Fibroblast of lung (primary cell): ENCODE measurements at regions not wholly inside any gene's neighbourhood (a gene's known extent, or its start where the extent isn't known, plus 50 kb on each side); places are given as distances from the start of the nearest gene placed in this dataset.

ENCODE experiments used
- DNase-seq, 2 donors: peaks; one replicate each; pipeline versions ENCODE4 v3.0.0 to v3.0.0-alpha.2; 2010; ENCODE audit warnings: low read depth in 2 of 2
- H2AFZ ChIP-seq: 2 replicates; pipeline ENCODE4 v1.5.1; 2012; ENCODE audit warnings: low read length, control low read depth, inconsistent platforms
- H3K27ac ChIP-seq: 2 replicates; pipeline ENCODE4 v1.5.1; 2011; ENCODE audit warnings: low read length, control low read depth; ENCODE audit not compliant: insufficient read depth
- H3K27me3 ChIP-seq: 2 replicates; pipeline ENCODE4 v1.5.1; 2011; ENCODE audit warnings: mild to moderate bottlenecking, low read length; ENCODE audit not compliant: control insufficient read depth, insufficient read depth
- H3K36me3 ChIP-seq: 2 replicates; pipeline ENCODE4 v1.5.1; 2011; ENCODE audit warnings: low read length; ENCODE audit not compliant: control insufficient read depth, insufficient read depth
- H3K4me1 ChIP-seq: 2 replicates; pipeline ENCODE4 v1.5.1; 2011; ENCODE audit warnings: low read length; ENCODE audit not compliant: control insufficient read depth, insufficient read depth; ENCODE audit errors: extremely low read depth
- H3K4me2 ChIP-seq: 2 replicates; pipeline ENCODE4 v1.5.1; 2011; ENCODE audit warnings: low read length, control low read depth; ENCODE audit not compliant: insufficient read depth; ENCODE audit errors: extremely low read depth
- H3K4me3 ChIP-seq, 4 experiments: fragments of 200-600 bp in 1 of 4; sonication (generic) in 1 of 4; replicated peaks in 1 of 4; 2 replicates each; pipeline ENCODE4 v1.5.1; 2011 to 2016; ENCODE audit warnings: low read length in 4 of 4, low read depth in 3 of 4, mild to moderate bottlenecking in 3 of 4, control low read depth in 2 of 4, inconsistent platforms in 1 of 4, mixed read lengths in 1 of 4; ENCODE audit not compliant: insufficient read depth in 1 of 4; ENCODE audit errors: control extremely low read depth in 1 of 4
- H3K79me2 ChIP-seq: 2 replicates; pipeline ENCODE4 v1.5.1; 2012; ENCODE audit warnings: mild to moderate bottlenecking, low read length, inconsistent platforms; ENCODE audit not compliant: control insufficient read depth, insufficient read depth
- H3K9ac ChIP-seq: 2 replicates; pipeline ENCODE4 v1.5.1; 2011; ENCODE audit warnings: mild to moderate bottlenecking, low read length, control low read depth; ENCODE audit not compliant: insufficient read depth
- H3K9me3 ChIP-seq: 2 replicates; pipeline ENCODE4 v1.5.1; 2012; ENCODE audit warnings: low read depth, low read length; ENCODE audit not compliant: control insufficient read depth, insufficient read depth
- H4K20me1 ChIP-seq: 2 replicates; pipeline ENCODE4 v1.5.1; 2011; ENCODE audit warnings: low read length; ENCODE audit not compliant: control insufficient read depth, insufficient read depth; ENCODE audit errors: extremely low read depth
- EZH2 ChIP-seq: IDR thresholded peaks from 2 replicates; pipeline ENCODE4 v1.5.1; 2012; ENCODE audit warnings: low read length, control low read depth, mild to moderate bottlenecking; ENCODE audit errors: missing control alignments
- TF ChIP-seq, protein P1 (sequence below), 2 donors: IDR thresholded peaks in 1 of 2; conservative IDR thresholded peaks in 1 of 2; 1 replicate in 1 of 2; 2 replicates in 1 of 2; pipeline ENCODE4 v1.5.1; 2011 to 2012; ENCODE audit warnings: low read length in 2 of 2, control low read depth in 1 of 2, inconsistent platforms in 1 of 2, low read depth in 1 of 2, mild to moderate bottlenecking in 1 of 2

DNA sequence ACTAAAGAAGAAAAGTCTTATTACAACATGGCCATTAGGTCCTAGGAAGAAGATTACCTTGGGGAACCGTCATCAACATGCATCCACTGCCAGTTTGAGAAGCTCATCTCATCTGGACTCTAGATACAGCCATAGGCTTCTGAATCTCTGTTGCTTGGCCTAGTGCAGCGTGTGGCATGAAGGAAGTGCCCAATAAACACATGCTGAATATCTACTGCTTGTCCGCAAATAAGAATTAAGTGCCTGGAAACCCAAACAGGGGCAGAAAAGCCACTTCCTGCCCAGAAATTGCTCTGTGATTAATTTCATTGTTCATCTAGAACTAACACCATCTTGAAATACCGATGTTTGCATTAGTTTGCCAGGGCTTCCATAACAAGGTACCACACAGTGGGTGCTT lies 241.1 kb upstream of the KLF3 start:
- Histone ChIP-seq H3K27ac (no peak overlapping the region), H3K27me3 (peaks cover 3% of the 10 kb centered on the region), H3K36me3 (no peaks in the 10 kb centered on the region), H3K9ac (no peak overlapping the region), H3K9me3 (no peaks in the 10 kb centered on the region), H4K20me1 (no peaks in the 10 kb centered on the region), H3K4me3 (no peak overlapping the region), H3K4me2 (no peak overlapping the region), H3K79me2 (no peaks in the 10 kb centered on the region), H3K4me1 (no peaks in the 10 kb centered on the region), H2AFZ (no peak overlapping the region)
- TF ChIP-seq, protein P1, sequence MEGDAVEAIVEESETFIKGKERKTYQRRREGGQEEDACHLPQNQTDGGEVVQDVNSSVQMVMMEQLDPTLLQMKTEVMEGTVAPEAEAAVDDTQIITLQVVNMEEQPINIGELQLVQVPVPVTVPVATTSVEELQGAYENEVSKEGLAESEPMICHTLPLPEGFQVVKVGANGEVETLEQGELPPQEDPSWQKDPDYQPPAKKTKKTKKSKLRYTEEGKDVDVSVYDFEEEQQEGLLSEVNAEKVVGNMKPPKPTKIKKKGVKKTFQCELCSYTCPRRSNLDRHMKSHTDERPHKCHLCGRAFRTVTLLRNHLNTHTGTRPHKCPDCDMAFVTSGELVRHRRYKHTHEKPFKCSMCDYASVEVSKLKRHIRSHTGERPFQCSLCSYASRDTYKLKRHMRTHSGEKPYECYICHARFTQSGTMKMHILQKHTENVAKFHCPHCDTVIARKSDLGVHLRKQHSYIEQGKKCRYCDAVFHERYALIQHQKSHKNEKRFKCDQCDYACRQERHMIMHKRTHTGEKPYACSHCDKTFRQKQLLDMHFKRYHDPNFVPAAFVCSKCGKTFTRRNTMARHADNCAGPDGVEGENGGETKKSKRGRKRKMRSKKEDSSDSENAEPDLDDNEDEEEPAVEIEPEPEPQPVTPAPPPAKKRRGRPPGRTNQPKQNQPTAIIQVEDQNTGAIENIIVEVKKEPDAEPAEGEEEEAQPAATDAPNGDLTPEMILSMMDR (conservative IDR thresholded peaks at IDR 0.05 in 1 of 2, IDR thresholded peaks at IDR 0.05 in 1 of 2; ENCODE audit: low read depth in 1 of 2, low read length in 2 of 2): no peak
- TF ChIP-seq EZH2: no peak
- no peak for DNase-seq

DNA sequence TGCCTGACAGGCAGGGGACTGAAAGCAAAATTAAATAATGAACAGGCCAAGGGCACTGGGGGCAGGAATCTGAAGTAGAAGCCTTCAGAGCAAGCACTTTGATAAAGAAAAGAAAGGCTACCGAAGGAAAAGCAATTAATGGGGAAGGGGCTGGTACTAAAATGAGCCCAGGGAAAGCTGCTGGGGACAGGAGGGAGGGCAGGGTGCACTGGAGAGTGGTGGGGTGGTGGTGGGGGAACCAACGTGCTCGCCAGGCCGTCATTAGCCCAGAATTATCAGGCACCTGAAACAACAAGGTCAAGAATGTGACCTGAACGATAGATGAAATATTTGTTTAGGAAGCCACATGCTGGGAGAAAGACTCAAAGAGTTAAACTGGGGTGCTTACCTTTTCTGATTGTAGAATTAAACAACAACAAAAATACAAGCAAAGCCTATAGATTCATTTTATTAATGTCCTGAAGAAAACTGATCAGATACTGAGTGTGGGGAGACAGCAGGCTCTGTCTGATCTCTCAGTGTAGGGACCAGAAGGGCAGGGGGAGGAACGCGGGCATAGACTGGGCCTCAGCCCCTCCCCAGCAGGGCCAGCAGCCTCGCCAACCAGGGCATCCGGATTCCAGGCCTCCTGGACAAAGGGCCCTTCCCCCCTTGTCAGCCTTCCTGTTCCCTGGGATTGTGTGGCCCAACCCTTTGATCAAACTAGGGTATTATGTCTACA lies 239.7 kb upstream of the KLF3 start:
- Histone ChIP-seq H2AFZ (no peak overlapping the region), H3K9ac (no peak overlapping the region), H3K9me3 (no peaks in the 10 kb centered on the region), H3K27ac (no peak overlapping the region), H4K20me1 (no peaks in the 10 kb centered on the region), H3K79me2 (no peaks in the 10 kb centered on the region), H3K27me3 (peaks cover 3% of the 10 kb centered on the region), H3K4me1 (no peaks in the 10 kb centered on the region), H3K4me3 (no peak overlapping the region), H3K36me3 (no peaks in the 10 kb centered on the region), H3K4me2 (no peak overlapping the region)
- no peak for DNase-seq
- no peak for TF ChIP-seq EZH2
- TF ChIP-seq, protein P1 (conservative IDR thresholded peaks at IDR 0.05 in 1 of 2, IDR thresholded peaks at IDR 0.05 in 1 of 2; ENCODE audit: low read depth in 1 of 2, low read length in 2 of 2): no peak

DNA sequence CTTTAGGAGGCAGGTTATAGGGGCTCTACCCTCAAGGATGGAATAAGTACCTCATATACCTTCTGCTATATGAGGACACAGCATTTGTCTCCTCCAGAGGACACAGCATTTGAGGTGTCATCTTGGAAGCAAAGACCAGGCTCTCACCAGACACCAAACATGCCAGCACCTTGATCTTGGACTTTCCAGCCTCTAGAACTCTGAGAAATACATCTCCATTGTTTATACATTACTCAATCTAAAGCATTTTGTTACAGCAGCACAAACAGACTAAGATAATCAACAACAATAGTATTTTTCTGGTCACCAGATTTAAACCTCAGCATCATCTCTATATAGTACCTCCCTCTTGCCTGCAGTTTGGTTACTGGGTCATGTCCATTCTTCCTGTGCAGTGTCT lies 237.5 kb upstream of the KLF3 start:
- no peaks in the 10 kb centered on the region for H3K4me1 ChIP-seq

More for the DNA sequence above, 237.5 kb upstream of the KLF3 start:
- Histone ChIP-seq H3K4me3 (no peak overlapping the region), H4K20me1 (no peaks in the 10 kb centered on the region), H2AFZ (no peak overlapping the region), H3K4me2 (no peak overlapping the region), H3K27me3 (peaks cover 3% of the 10 kb centered on the region), H3K79me2 (no peaks in the 10 kb centered on the region), H3K9ac (no peak overlapping the region), H3K36me3 (no peaks in the 10 kb centered on the region), H3K9me3 (no peaks in the 10 kb centered on the region), H3K27ac (no peak overlapping the region)
- no peak for TF ChIP-seq EZH2
- TF ChIP-seq, protein P1 (conservative IDR thresholded peaks at IDR 0.05 in 1 of 2, IDR thresholded peaks at IDR 0.05 in 1 of 2; ENCODE audit: low read depth in 1 of 2, low read length in 2 of 2): no peak
- no peak for DNase-seq
